ENCODE measurements at regions not wholly inside any gene's neighbourhood (a gene's known extent, or its start where the extent isn't known, plus 50 kb on each side); places are given as distances from the start of the nearest gene placed in this dataset.

- ATAC-seq, result no peak
- no peak overlapping the region for H3K4me3 ChIP-seq
- no peaks in the 10 kb centered on the region for H3K4me1 ChIP-seq (ENCODE audit: control insufficient read depth, insufficient read depth, low read length)
- H3K9me3 ChIP-seq (replicated peaks; ENCODE audit: control insufficient read depth, insufficient read depth, low read length), result no peaks in the 10 kb centered on the region; the same call in 2 of the 3 replicates
- ChIA-PET CTCF (interaction anchor here (0.6 kb wide), 1 partner anchor 13 kb away, joined by 3 read pairs; no protein-coding TSS in a partner anchor), SMC1A (ENCODE audit: uncharacterized antibody, unreplicated experiment) (interaction anchor here (1.8 kb wide), 1 partner anchor 36 kb away, joined by 6 read pairs; no protein-coding TSS in a partner anchor), RAD21 (ENCODE audit: unreplicated experiment) (interaction anchor here (1.9 kb wide), 1 partner anchor 9 kb away, joined by 8 read pairs; no protein-coding TSS in a partner anchor), POLR2A (interaction anchor here (1.3 kb wide), 2 partner anchors 13 to 20 kb away, joined by 3 read pairs; no protein-coding TSS in a partner anchor)
- no peaks in the 10 kb centered on the region for H4K20me1 ChIP-seq (ENCODE audit: control insufficient read depth, insufficient read depth)
- intact Hi-C loops (cut with micrococcal nuclease; ENCODE audit: unreplicated experiment), result no loop called here
- no peak overlapping the region for H2AFZ ChIP-seq (ENCODE audit: control insufficient read depth, low read depth, low read length)
- no TSS peak for BruUV-seq (replicated peaks)
- TF ChIP-seq LARP7 (IDR thresholded peaks at IDR 0.05) (no peak), MEF2A (IDR thresholded peaks at IDR 0.05; ENCODE audit: insufficient read depth, low read depth, low read length) (no peak), SMAD5 (IDR thresholded peaks at IDR 0.05; ENCODE audit: low read depth) (no peak), ZNF622 (IDR thresholded peaks at IDR 0.05) (no peak), NRF1 (conservative IDR thresholded peaks at IDR 0.05; ENCODE audit: low read depth, low read length) (no peak), CBX3 (IDR thresholded peaks at IDR 0.05; ENCODE audit: borderline replicate concordance, low read depth) (no peak), MTA3 (IDR thresholded peaks at IDR 0.05; ENCODE audit: borderline replicate concordance, low read length) (no peak), TCF12 (IDR thresholded peaks at IDR 0.05; ENCODE audit: low read depth, low read length) (no peak), IKZF2 (IDR thresholded peaks at IDR 0.05) (no peak)
- TF ChIP-seq, protein P1, sequence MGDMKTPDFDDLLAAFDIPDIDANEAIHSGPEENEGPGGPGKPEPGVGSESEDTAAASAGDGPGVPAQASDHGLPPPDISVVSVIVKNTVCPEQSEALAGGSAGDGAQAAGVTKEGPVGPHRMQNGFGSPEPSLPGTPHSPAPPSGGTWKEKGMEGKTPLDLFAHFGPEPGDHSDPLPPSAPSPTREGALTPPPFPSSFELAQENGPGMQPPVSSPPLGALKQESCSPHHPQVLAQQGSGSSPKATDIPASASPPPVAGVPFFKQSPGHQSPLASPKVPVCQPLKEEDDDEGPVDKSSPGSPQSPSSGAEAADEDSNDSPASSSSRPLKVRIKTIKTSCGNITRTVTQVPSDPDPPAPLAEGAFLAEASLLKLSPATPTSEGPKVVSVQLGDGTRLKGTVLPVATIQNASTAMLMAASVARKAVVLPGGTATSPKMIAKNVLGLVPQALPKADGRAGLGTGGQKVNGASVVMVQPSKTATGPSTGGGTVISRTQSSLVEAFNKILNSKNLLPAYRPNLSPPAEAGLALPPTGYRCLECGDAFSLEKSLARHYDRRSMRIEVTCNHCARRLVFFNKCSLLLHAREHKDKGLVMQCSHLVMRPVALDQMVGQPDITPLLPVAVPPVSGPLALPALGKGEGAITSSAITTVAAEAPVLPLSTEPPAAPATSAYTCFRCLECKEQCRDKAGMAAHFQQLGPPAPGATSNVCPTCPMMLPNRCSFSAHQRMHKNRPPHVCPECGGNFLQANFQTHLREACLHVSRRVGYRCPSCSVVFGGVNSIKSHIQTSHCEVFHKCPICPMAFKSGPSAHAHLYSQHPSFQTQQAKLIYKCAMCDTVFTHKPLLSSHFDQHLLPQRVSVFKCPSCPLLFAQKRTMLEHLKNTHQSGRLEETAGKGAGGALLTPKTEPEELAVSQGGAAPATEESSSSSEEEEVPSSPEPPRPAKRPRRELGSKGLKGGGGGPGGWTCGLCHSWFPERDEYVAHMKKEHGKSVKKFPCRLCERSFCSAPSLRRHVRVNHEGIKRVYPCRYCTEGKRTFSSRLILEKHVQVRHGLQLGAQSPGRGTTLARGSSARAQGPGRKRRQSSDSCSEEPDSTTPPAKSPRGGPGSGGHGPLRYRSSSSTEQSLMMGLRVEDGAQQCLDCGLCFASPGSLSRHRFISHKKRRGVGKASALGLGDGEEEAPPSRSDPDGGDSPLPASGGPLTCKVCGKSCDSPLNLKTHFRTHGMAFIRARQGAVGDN (IDR thresholded peaks at IDR 0.05), result no peak
- 26% methylated on average over 6 of the region's 6 CpGs for WGBS (ENCODE audit: insufficient coverage, insufficient replicate concordance, low lambda C conversion rate, missing lambda C conversion rate)
- DNase-seq (ENCODE audit: low read depth, low spot score), result no peak
- no peaks in the 10 kb centered on the region for H3K27me3 ChIP-seq (replicated peaks in 1 of 2; ENCODE audit: control insufficient read depth in 2 of 2, insufficient read depth in 2 of 2, low read length in 1 of 2)
- no peaks in the 10 kb centered on the region for H3K79me2 ChIP-seq (ENCODE audit: control insufficient read depth, insufficient read depth, low read length)
- H3K27ac ChIP-seq (ENCODE audit: control insufficient read depth, insufficient read depth), result no peak overlapping the region
- H3K36me3 ChIP-seq (ENCODE audit: control insufficient read depth in 2 of 2, insufficient read depth in 2 of 2, low read length in 1 of 2), result no peaks in the 10 kb centered on the region
- H3K9ac ChIP-seq (ENCODE audit: control insufficient read depth, insufficient read depth, low read length), result no peak overlapping the region
- in situ Hi-C loops (cut with MboI), result no loop called here
- FAIRE-seq, result no peak
- no peak overlapping the region for H3K4me2 ChIP-seq (ENCODE audit: control insufficient read depth, insufficient read depth)
Observed at GRCh38 chr19:28582344-28582743, 630.6 kb downstream of the UQCRFS1 start.
